ENCODE measurements at regions not wholly inside any gene's neighbourhood (a gene's known extent, or its start where the extent isn't known, plus 50 kb on each side); places are given as distances from the start of the nearest gene placed in this dataset.

DNA sequence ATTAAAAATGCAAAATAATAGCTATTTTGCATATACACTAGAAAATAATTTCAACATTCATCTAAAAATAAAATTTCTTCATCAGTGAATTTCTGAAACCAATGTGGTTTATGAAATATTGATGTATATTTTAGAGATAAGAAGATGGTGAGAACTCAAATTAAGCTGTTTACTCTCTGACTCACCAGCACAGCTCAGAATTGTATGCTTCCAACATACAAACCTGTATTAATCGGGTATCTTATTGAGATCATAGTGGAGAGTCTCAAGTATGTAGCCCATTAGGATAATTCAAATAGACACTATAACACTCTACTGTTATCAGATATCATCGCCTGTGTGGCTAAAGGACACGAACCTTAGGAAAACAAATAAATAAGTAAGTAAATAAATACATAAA lies 899.5 kb upstream of the INTU start:
- Histone ChIP-seq H3K79me2 (ENCODE audit: low read length) (no peaks in the 10 kb centered on the region), H3K4me3 (ENCODE audit: low read length) (no peak overlapping the region), H3K27ac (ENCODE audit: low read length) (no peak overlapping the region), H3K36me3 (replicated peaks; ENCODE audit: low read depth, low read length) (no peaks in the 10 kb centered on the region), H3K27me3 (ENCODE audit: low read depth, low read length) (no peaks in the 10 kb centered on the region), H3K9me3 (ENCODE audit: insufficient read depth, low read length) (no peaks in the 10 kb centered on the region), H3K9ac (ENCODE audit: low read length) (no peak overlapping the region), H2AFZ (ENCODE audit: low read depth, low read length) (no peak overlapping the region), H3K4me1 (ENCODE audit: low read length) (no peaks in the 10 kb centered on the region), H3K4me2 (ENCODE audit: low read length) (no peak overlapping the region), H4K20me1 (ENCODE audit: insufficient read depth, low read length) (no peaks in the 10 kb centered on the region)
- no peak for TF ChIP-seq EZH2phosphoT487 (IDR thresholded peaks at IDR 0.05; ENCODE audit: low read depth)
- TF ChIP-seq, protein P1, sequence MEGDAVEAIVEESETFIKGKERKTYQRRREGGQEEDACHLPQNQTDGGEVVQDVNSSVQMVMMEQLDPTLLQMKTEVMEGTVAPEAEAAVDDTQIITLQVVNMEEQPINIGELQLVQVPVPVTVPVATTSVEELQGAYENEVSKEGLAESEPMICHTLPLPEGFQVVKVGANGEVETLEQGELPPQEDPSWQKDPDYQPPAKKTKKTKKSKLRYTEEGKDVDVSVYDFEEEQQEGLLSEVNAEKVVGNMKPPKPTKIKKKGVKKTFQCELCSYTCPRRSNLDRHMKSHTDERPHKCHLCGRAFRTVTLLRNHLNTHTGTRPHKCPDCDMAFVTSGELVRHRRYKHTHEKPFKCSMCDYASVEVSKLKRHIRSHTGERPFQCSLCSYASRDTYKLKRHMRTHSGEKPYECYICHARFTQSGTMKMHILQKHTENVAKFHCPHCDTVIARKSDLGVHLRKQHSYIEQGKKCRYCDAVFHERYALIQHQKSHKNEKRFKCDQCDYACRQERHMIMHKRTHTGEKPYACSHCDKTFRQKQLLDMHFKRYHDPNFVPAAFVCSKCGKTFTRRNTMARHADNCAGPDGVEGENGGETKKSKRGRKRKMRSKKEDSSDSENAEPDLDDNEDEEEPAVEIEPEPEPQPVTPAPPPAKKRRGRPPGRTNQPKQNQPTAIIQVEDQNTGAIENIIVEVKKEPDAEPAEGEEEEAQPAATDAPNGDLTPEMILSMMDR (IDR thresholded peaks at IDR 0.05; ENCODE audit: low read depth, low read length) = no peak

DNA sequence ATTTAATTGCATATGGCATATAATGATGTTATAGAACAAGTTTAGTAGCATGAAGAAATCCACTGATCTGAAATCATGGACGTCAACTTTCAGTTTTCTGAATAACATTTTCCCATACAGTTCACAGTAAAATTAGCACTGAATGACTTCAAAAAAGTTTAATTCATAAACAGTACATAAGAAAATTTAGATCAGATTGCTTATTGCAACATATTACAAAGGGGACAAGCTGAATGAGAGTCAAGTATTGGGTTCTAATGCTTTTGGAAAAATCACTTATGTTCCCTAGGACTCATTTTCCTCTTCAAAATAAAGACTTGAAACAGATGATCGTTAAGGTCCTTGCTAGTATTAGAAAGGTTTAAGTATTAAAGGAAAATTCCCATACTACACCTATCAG lies 898.3 kb upstream of the INTU start:
- H3K27ac ChIP-seq (ENCODE audit: low read length) = no peak overlapping the region
- no peak overlapping the region for H2AFZ ChIP-seq (ENCODE audit: low read depth, low read length)
- H3K4me1 ChIP-seq (ENCODE audit: low read length) = no peaks in the 10 kb centered on the region
- H3K4me2 ChIP-seq (ENCODE audit: low read length) = no peak overlapping the region
- H3K9ac ChIP-seq (ENCODE audit: low read length) = no peak overlapping the region
- H3K9me3 ChIP-seq (ENCODE audit: insufficient read depth, low read length) = no peaks in the 10 kb centered on the region
- no peaks in the 10 kb centered on the region for H3K27me3 ChIP-seq (ENCODE audit: low read depth, low read length)
- H4K20me1 ChIP-seq (ENCODE audit: insufficient read depth, low read length) = no peaks in the 10 kb centered on the region
- no peak for TF ChIP-seq EZH2phosphoT487 (IDR thresholded peaks at IDR 0.05; ENCODE audit: low read depth)
- TF ChIP-seq, protein P1 (IDR thresholded peaks at IDR 0.05; ENCODE audit: low read depth, low read length) = no peak
- no peaks in the 10 kb centered on the region for H3K79me2 ChIP-seq (ENCODE audit: low read length)
- no peaks in the 10 kb centered on the region for H3K36me3 ChIP-seq (replicated peaks; ENCODE audit: low read depth, low read length)
- no peak overlapping the region for H3K4me3 ChIP-seq (ENCODE audit: low read length)

DNA sequence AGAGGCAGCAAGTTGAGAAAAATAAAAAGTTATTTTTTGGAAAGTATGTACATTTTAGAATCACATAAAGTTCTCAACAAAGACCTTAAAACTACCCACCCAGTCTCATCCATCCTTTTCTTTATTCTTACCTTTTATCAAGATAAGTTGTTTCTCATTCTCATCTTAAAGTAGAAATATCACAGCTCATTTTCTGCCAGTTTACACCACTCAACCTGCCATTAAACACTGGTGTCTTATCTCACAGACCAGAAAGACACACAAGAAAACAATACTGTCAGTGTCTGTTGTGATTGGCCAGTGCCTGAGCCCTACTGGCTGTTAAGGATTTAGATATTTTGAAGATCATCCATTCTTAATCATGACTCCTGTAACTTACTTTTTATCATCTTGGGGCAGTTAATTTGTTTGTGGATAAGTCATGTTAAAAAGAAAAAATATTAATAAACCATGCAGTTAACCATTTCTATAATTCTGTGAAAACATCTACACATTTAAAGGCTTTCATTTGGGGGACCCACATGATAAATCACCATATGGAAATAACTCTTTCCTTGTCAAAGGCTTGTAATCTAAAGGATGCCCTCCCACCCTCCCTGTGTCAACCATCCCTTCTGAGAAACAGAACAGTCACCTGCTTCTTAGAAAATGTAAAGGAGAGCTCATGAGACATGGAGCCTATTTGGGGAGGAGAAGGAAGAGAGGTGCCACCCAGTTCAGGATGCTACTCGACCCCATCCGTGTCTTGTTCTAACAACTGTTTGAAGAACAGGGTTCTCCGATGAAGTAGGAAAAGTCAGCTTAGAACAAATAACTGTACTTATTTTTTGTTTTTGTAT lies 897.2 kb upstream of the INTU start:
- no peaks in the 10 kb centered on the region for H3K36me3 ChIP-seq (replicated peaks; ENCODE audit: low read depth, low read length)

DNA sequence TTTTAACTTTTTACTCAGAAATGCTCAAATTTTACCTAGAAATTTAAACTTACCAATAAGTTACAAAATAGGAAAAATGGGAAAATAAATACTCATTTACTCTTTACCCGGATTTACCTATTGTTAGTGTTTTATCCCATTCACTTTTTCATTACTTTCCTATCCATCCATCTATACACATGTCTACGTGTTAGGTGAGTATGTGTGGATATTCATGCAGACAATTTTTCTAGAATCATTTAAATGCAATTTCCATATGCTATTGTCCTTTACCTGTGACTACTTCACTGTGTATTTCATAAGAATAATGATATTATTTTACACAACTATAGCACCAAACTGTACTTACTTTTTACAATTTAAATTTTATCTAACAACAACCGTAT lies 896.6 kb upstream of the INTU start:
- no peak overlapping the region for H3K4me3 ChIP-seq (ENCODE audit: low read length)
- H3K79me2 ChIP-seq (ENCODE audit: low read length) = no peaks in the 10 kb centered on the region
- no peaks in the 10 kb centered on the region for H3K36me3 ChIP-seq (replicated peaks; ENCODE audit: low read depth, low read length)

More for the DNA sequence above, 897.2 kb upstream of the INTU start:
- Histone ChIP-seq H3K9me3 (ENCODE audit: insufficient read depth, low read length) (no peaks in the 10 kb centered on the region), H3K9ac (ENCODE audit: low read length) (no peak overlapping the region), H3K4me3 (ENCODE audit: low read length) (no peak overlapping the region), H2AFZ (ENCODE audit: low read depth, low read length) (no peak overlapping the region), H3K27ac (ENCODE audit: low read length) (no peak overlapping the region), H3K4me1 (ENCODE audit: low read length) (no peaks in the 10 kb centered on the region), H4K20me1 (ENCODE audit: insufficient read depth, low read length) (no peaks in the 10 kb centered on the region), H3K27me3 (ENCODE audit: low read depth, low read length) (no peaks in the 10 kb centered on the region), H3K4me2 (ENCODE audit: low read length) (no peak overlapping the region), H3K79me2 (ENCODE audit: low read length) (no peaks in the 10 kb centered on the region)
- TF ChIP-seq, protein P1 (IDR thresholded peaks at IDR 0.05; ENCODE audit: low read depth, low read length) = no peak
- no peak for TF ChIP-seq EZH2phosphoT487 (IDR thresholded peaks at IDR 0.05; ENCODE audit: low read depth)

More for the DNA sequence above, 896.6 kb upstream of the INTU start:
- no peak overlapping the region for H3K9ac ChIP-seq (ENCODE audit: low read length)
- no peak overlapping the region for H3K4me2 ChIP-seq (ENCODE audit: low read length)
- H3K9me3 ChIP-seq (ENCODE audit: insufficient read depth, low read length) = no peaks in the 10 kb centered on the region
- H3K27me3 ChIP-seq (ENCODE audit: low read depth, low read length) = no peaks in the 10 kb centered on the region
- H2AFZ ChIP-seq (ENCODE audit: low read depth, low read length) = no peak overlapping the region
- no peaks in the 10 kb centered on the region for H4K20me1 ChIP-seq (ENCODE audit: insufficient read depth, low read length)
- no peak for TF ChIP-seq EZH2phosphoT487 (IDR thresholded peaks at IDR 0.05; ENCODE audit: low read depth)
- TF ChIP-seq, protein P1 (IDR thresholded peaks at IDR 0.05; ENCODE audit: low read depth, low read length) = no peak
- peaks cover under 1% of the 10 kb centered on the region; the same call in 1 of the 2 replicates for H3K4me1 ChIP-seq (ENCODE audit: low read length)
- no peak overlapping the region for H3K27ac ChIP-seq (ENCODE audit: low read length)
